Subcutaneous abdominal adipose tissue (tissue), 5 donors: ENCODE measurements at regions not wholly inside any gene's neighbourhood (a gene's known extent, or its start where the extent isn't known, plus 50 kb on each side); places are given as distances from the start of the nearest gene placed in this dataset.

Source experiments
- H3K27ac ChIP-seq: one replicate; pipeline ENCODE4 v1.7.0; 2013; ENCODE audit warnings: low read depth, mild to moderate bottlenecking, inconsistent platforms, low read length, moderate library complexity
- H3K27me3 ChIP-seq, 5 donors: one replicate each; pipeline ENCODE4 v1.7.0; 2013; ENCODE audit warnings: low read length in 5 of 5, inconsistent platforms in 1 of 5; ENCODE audit not compliant: control insufficient read depth in 5 of 5, insufficient read depth in 4 of 5
- H3K36me3 ChIP-seq, 5 donors: one replicate each; pipeline ENCODE4 v1.7.0; 2013; ENCODE audit warnings: low read length in 5 of 5; ENCODE audit not compliant: control insufficient read depth in 5 of 5, insufficient read depth in 5 of 5
- H3K4me1 ChIP-seq, 5 donors: one replicate each; pipeline ENCODE4 v1.7.0; 2013; ENCODE audit warnings: low read length in 5 of 5, mild to moderate bottlenecking in 3 of 5, moderate library complexity in 1 of 5; ENCODE audit not compliant: control insufficient read depth in 5 of 5, insufficient read depth in 5 of 5
- H3K4me3 ChIP-seq, 5 donors: one replicate each; pipeline ENCODE4 v1.7.0; 2013; ENCODE audit warnings: low read length in 5 of 5, low read depth in 1 of 5
- H3K9ac ChIP-seq, 5 donors: one replicate each; pipeline ENCODE4 v1.7.0; 2013; ENCODE audit warnings: low read length in 5 of 5, mild to moderate bottlenecking in 4 of 5, moderate library complexity in 3 of 5
- H3K9me3 ChIP-seq, 5 donors: one replicate each; pipeline ENCODE4 v1.7.0; 2013; ENCODE audit warnings: low read length in 5 of 5; ENCODE audit not compliant: control insufficient read depth in 5 of 5
- donor health status: healthy.
- donor health status: healthy.
- donor health status: healthy.
- donor health status: healthy.
- donor health status: healthy.

DNA sequence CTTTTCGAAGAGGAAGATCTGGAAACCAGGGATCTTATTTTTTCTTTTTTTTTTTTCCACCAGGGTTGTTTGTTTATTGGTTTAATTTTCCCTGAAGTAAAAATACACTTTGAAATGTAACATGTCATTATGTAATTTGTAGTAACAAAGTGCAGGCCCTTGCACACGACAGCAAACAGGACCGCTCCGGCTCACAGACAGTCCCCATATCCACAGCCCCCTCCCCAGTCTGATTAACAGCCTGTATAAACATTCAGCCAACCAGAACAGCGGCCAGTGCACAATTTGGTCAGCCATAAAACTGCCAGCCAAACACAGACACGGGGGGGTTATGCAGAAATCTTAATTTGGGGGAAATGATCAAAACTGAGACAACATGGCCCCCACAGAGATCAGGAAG, 431.6 kb upstream of the NPVF start:
- no peaks in the 10 kb centered on the region for H3K36me3 ChIP-seq

DNA sequence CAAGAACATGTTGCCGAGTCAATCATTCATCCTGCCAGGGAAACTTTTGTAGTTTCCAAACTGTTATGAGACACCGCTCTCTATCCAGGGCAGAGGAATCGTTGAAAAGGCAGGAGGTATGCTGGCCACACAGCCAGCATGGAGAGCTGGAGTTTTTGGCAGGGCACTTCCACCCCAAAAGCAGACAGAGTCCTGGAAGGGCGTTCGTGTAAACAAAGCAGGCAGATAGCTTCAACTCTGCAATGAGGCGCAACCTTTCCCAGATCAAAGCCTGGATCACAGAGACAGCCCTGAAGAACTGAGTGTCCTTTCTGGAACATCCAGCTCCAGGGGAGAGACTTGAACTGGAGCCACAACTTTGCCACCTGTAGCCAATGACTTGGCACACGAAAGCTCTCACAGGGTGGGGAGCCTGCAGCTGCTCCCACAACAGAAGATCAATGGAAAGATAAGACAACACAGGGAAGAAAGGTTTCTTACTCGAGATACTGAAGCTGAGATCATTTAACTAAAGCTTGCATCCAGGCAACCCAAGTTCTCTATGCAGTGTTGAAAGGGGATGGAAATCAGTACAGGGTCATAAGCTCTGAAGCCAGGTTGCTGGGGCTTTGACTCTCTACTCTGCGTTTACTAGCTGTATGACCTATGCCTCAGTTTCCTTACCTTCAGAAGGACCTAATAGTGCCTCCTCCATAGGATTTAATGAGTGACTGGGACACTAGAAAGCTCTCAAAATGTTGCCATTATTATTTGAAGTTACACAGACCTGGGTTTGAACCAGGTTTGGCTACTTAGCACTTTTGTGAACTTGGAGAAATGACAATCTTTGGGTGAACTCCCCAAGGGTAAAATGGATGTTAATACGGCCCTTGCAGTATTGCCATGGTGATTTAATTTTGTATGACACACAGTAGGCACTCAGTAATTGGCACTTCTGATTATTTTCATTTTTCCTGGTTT, 434.8 kb upstream of the NPVF start:
- Histone ChIP-seq H3K36me3 (no peaks in the 10 kb centered on the region), H3K9me3 (no peaks in the 10 kb centered on the region), H3K9ac (no peak overlapping the region), H3K27ac (peak overlapping the region; percentile 64), H3K4me1 (peaks cover 2 to 47% (median 37%) of the 10 kb centered on the region in 5 donors), H3K4me3 (no peak overlapping the region), H3K27me3 (no peaks in the 10 kb centered on the region)

More for the DNA sequence above, 431.6 kb upstream of the NPVF start:
- peaks cover 0 to 45% (median 37%) of the 10 kb centered on the region in 5 donors for H3K4me1 ChIP-seq
- no peak overlapping the region for H3K9ac ChIP-seq
- no peak overlapping the region for H3K27ac ChIP-seq
- H3K9me3 ChIP-seq: no peaks in the 10 kb centered on the region
- no peaks in the 10 kb centered on the region for H3K27me3 ChIP-seq
- no peak overlapping the region for H3K4me3 ChIP-seq

DNA sequence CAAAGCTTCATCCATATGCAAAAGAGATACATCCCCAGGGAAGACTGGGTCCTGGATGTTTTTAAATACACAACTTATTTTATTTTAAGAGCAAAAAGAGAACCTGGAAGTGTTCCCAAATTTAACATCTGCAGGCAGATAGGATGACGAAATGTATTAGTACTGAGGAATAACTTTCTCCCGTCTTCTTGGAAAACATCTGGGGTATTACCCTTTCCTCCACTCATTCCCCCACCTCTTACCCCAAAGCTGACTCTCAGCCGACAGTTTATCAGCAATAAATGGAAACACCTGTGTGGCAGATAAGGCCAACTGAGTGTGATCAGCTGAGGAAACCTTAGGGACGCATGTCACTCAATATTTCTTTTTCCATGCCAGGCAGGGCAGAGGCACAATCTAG, 435.6 kb upstream of the NPVF start:
- Histone ChIP-seq H3K4me3 (peak overlapping the region in 1 of 5 donors; percentile 9), H3K9me3 (no peaks in the 10 kb centered on the region), H3K9ac (no peak overlapping the region), H3K4me1 (peaks cover 4 to 47% (median 35%) of the 10 kb centered on the region in 5 donors), H3K27ac (peak overlapping the region; percentile 64), H3K27me3 (no peaks in the 10 kb centered on the region), H3K36me3 (no peaks in the 10 kb centered on the region)

DNA sequence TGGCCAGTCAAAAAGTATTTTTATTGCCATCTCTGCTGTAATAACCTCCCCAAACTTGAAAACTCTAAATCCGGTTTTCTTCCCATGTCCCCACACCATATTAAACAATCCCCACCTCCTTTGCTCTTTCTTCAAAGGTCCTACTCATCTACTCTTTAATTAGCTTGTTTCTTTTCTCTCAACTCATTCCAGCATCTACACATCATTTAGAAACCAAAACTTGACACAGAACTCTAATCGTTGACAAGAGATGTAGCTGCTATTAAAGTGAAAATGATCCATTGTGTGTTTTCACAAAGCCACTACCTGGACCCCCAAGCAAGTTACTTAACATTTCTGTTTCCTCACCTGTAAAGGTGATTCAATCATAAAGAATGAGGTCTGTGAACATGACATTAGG, 436.3 kb upstream of the NPVF start:
- Histone ChIP-seq H3K27ac (peak overlapping the region; percentile 48), H3K4me3 (no peak overlapping the region), H3K4me1 (peaks cover 10 to 54% (median 42%) of the 10 kb centered on the region in 5 donors), H3K9ac (no peak overlapping the region), H3K9me3 (no peaks in the 10 kb centered on the region), H3K27me3 (no peaks in the 10 kb centered on the region), H3K36me3 (no peaks in the 10 kb centered on the region)

DNA sequence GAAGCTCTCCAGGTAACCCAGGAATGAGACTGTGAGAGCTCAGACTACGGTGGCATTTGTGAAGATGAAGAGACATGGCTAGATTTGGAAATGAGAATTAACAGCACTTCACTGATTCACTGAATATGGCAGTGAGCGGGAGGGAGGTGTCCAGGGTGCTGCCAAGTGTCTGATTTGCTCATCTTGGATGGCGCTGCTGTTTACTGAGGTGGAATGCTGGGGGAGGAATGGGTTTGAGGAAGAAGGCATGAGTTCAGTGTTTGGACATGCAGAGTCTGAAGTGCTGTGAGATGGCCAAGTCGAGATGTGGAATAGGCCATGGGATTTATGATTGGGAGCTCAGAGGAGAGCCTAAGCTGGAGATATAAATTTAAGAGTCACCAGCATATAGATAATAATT, 437.1 kb upstream of the NPVF start:
- Histone ChIP-seq H3K36me3 (no peaks in the 10 kb centered on the region), H3K9me3 (no peaks in the 10 kb centered on the region), H3K4me3 (no peak overlapping the region), H3K9ac (no peak overlapping the region), H3K4me1 (peaks cover 11 to 57% (median 46%) of the 10 kb centered on the region in 5 donors), H3K27ac (peak overlapping the region; percentile 48), H3K27me3 (no peaks in the 10 kb centered on the region)

DNA sequence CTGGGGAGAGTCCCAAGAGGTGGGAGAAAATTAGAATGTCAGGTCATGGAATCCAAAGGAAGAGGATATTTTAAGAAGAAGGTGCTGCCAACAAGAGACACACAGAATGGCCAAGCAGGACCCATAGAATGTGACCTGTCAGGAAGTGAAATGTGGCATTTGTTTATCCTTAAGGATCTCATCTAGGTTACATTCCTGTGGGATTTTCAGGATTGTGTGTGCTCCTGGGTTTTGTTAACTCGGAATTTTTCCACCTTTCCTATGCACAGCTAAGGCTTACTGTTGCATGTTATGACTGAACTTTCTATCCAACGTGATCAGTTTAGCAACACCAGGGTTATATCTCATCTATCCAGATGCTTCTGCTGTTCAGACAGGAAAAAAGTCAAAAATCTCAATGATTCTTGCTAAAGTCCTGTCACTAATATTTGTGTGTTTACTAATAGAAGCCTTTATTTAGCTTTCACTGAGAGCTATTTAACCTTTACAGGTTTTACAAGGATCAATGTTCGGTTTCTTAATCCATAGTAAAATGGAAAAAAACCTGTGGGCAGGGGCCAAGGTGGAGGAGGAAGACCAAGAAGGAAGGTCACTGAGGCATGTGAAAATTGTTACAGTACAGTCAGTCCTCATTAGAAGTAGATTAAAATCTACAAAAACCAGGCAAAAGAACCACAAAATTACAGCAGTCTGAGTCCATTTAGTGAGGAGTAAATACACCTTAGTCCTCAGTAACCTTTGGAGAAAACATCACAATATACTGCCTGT, 437.8 kb upstream of the NPVF start:
- Histone ChIP-seq H3K4me1 (peaks cover 13 to 64% (median 53%) of the 10 kb centered on the region in 5 donors), H3K36me3 (no peaks in the 10 kb centered on the region), H3K4me3 (no peak overlapping the region), H3K27me3 (no peaks in the 10 kb centered on the region), H3K9ac (no peak overlapping the region), H3K27ac (no peak overlapping the region), H3K9me3 (no peaks in the 10 kb centered on the region)

DNA sequence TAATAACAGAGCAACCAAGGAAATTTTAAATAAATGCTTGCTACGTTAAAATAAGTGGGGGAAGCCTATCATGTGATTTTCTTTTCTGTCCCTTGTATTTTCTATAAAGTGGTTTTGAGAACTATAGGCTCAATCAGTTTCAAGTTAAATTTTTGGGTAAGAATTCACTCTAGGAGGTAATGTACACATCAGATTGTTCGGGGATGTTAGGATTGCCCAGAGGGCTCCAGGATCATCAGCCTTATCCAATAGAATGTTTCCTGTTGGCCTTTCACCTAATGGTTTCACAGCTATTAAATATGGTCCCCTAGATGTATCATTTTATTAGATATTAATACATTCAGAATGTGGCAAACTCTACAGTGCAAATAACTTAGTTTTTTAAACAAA, 438.4 kb upstream of the NPVF start:
- Histone ChIP-seq H3K9me3 (no peaks in the 10 kb centered on the region), H3K9ac (no peak overlapping the region), H3K27ac (no peak overlapping the region), H3K27me3 (no peaks in the 10 kb centered on the region), H3K4me3 (no peak overlapping the region), H3K36me3 (no peaks in the 10 kb centered on the region), H3K4me1 (peaks cover 14 to 70% (median 59%) of the 10 kb centered on the region in 5 donors)

DNA sequence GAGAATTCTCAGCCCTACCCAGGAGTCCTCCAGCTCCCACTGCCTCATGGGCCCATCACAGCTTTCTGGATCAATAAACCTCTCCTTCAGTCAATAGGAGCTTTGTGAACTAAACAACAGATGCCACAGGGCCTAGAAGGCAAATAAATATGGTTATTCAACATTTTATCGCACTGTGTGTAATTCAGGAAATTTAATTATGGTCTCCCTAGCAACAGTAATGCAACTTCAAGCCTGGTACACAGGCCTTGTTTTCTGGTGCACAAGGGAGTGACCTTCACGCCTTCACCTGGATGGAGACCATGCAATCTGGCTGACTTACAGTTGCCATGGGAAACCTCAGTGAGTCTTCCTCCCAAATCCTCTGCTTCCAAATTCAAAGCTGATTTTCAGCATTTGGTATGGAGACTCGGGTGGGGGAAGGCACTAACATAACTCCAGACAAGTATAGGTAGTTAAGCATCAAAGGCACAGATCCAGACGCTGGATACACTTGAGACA, 441.0 kb upstream of the NPVF start:
- Histone ChIP-seq H3K27me3 (no peaks in the 10 kb centered on the region), H3K9me3 (no peaks in the 10 kb centered on the region), H3K27ac (peak overlapping the region; percentile 80), H3K4me3 (no peak overlapping the region), H3K36me3 (no peaks in the 10 kb centered on the region), H3K4me1 (peaks cover 16 to 57% (median 48%) of the 10 kb centered on the region in 5 donors), H3K9ac (no peak overlapping the region)

DNA sequence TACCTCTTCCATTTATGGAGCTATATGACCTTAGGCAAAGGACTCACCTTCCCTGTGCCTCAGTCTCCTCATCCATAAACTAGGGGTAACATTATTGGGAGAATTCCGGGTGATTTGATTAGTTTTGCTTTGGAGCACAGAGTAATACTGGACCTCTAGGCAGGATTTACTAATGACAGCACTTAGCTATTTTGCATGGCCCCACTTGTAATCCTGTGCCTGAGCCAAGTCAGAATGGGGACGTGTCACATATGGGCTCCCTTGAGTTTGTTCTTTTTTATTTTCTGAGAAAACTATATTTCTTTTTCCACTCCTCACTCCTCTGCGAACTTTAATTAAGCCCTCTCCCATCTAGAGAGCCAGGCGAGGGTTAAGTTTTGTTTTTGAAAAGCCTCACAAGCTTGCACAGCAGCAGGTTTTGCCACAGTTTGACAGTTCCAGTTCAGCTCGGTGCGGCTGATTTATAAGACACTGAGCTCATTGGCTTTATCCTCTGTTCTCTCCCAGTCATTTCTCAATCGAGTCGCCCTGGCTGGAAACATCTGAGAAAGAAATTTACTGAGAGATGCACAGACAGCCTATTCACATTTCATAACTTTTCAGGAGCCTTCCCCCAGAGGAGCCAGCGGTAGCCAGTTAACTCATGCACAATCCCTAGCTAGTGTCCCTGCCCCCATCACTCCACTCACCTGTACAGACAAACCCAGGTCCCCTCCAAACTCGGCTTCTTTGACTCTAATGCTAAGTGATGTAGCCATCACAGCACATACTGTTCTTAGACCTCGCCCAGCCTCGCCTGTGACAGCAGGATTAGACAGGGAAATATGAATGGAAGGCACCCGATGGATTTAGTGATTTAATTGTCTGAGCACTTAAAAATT, 441.9 kb upstream of the NPVF start:
- H3K27me3 ChIP-seq: no peaks in the 10 kb centered on the region
- H3K36me3 ChIP-seq: no peaks in the 10 kb centered on the region
- peak overlapping the region; percentile 80 for H3K27ac ChIP-seq
- H3K4me3 ChIP-seq: no peak overlapping the region
- H3K9ac ChIP-seq: peak overlapping the region in 1 of 5 donors; percentile 8
- H3K9me3 ChIP-seq: no peaks in the 10 kb centered on the region
- H3K4me1 ChIP-seq: peaks cover 14 to 49% (median 39%) of the 10 kb centered on the region in 5 donors
